Neural progenitor cell (in vitro differentiated cells): ENCODE measurements at regions not wholly inside any gene's neighbourhood (a gene's known extent, or its start where the extent isn't known, plus 50 kb on each side); places are given as distances from the start of the nearest gene placed in this dataset.

Source experiments
- DNase-seq: peaks from one replicate; pipeline ENCODE4 v3.0.0-alpha.2; 2016; ENCODE audit warnings: low spot score
- H2AFZ ChIP-seq: fragments of 200-600 bp; sonication (generic); replicated peaks from 2 replicates; pipeline ENCODE4 v1.6.1; 2016; ENCODE audit warnings: antibody characterized with exemption
- H3F3A ChIP-seq: fragments of 200-600 bp; sonication (generic); 2 replicates; pipeline ENCODE4 v1.6.1; 2016; ENCODE audit warnings: antibody characterized with exemption, low read depth
- H3K27ac ChIP-seq: fragments of 200-600 bp; sonication (generic); 2 replicates; pipeline ENCODE4 v1.5.1; 2016; ENCODE audit warnings: mild to moderate bottlenecking
- H3K27me3 ChIP-seq: fragments of 200-600 bp; sonication (generic); 2 replicates; pipeline ENCODE4 v1.6.1; 2016; ENCODE audit warnings: mild to moderate bottlenecking, moderate library complexity
- H3K36me3 ChIP-seq: fragments of 200-600 bp; sonication (generic); 2 replicates; pipeline ENCODE4 v1.5.1; 2016
- H3K4me1 ChIP-seq: fragments of 200-600 bp; sonication (generic); 2 replicates; pipeline ENCODE4 v1.6.1; 2016; ENCODE audit warnings: mixed run types
- H3K4me2 ChIP-seq: fragments of 200-600 bp; sonication (generic); 2 replicates; pipeline ENCODE4 v1.6.1; 2016
- H3K4me3 ChIP-seq: fragments of 200-600 bp; sonication (generic); 2 replicates; pipeline ENCODE4 v1.5.1; 2016
- H3K79me2 ChIP-seq: fragments of 200-600 bp; sonication (generic); 2 replicates; pipeline ENCODE4 v1.6.1; 2016; ENCODE audit warnings: low read depth
- H3K9ac ChIP-seq: fragments of 200-600 bp; sonication (generic); 2 replicates; pipeline ENCODE4 v1.6.1; 2016
- H3K9me3 ChIP-seq: fragments of 200-600 bp; sonication (generic); 2 replicates; pipeline ENCODE4 v1.5.1; 2016; ENCODE audit warnings: low read depth
- H4K20me1 ChIP-seq: fragments of 200-600 bp; sonication (generic); 2 replicates; pipeline ENCODE4 v1.6.1; 2016; ENCODE audit warnings: low read depth
- H3K27ac Mint-ChIP-seq: 3 replicates; pipeline ENCODE4 v1.8.0; 2021; ENCODE audit warnings: mixed read lengths
- H3K27me3 Mint-ChIP-seq: 2 replicates; pipeline ENCODE4 v1.8.0; 2022; ENCODE audit warnings: low read depth, mild to moderate bottlenecking, inconsistent platforms, moderate library complexity, mixed read lengths; ENCODE audit not compliant: insufficient read depth
- H3K36me3 Mint-ChIP-seq: 3 replicates; pipeline ENCODE4 v1.8.0; 2021; ENCODE audit warnings: mixed read lengths
- H3K4me1 Mint-ChIP-seq: 3 replicates; pipeline ENCODE4 v1.8.0; 2021; ENCODE audit warnings: mixed read lengths
- H3K4me3 Mint-ChIP-seq: 3 replicates; pipeline ENCODE4 v1.8.0; 2021; ENCODE audit warnings: mild to moderate bottlenecking, moderate library complexity, mixed read lengths
- H3K9me3 Mint-ChIP-seq: 3 replicates; pipeline ENCODE4 v1.8.0; 2020; ENCODE audit warnings: mixed read lengths
- CTCF ChIP-seq: fragments of 200-600 bp; sonication (generic); IDR thresholded peaks from 2 replicates; pipeline ENCODE4 v1.5.1; 2017; ENCODE audit warnings: antibody characterized with exemption, mild to moderate bottlenecking
- EZH2 ChIP-seq: fragments of 200-600 bp; sonication (generic); IDR thresholded peaks from 2 replicates; pipeline ENCODE4 v1.6.1; 2017; ENCODE audit warnings: antibody characterized with exemption, mild to moderate bottlenecking, moderate library complexity
- EZH2phosphoT487 ChIP-seq: fragments of 200-600 bp; sonication (generic); IDR thresholded peaks from 2 replicates; pipeline ENCODE4 v1.6.1; 2017; ENCODE audit warnings: antibody characterized with exemption

- DNase-seq: no peak
- Histone ChIP-seq H3F3A (no peaks in the 10 kb centered on the region), H3K36me3 (no peaks in the 10 kb centered on the region), H3K27ac (no peak overlapping the region), H3K4me1 (peaks cover 10% of the 10 kb centered on the region), H3K4me3 (no peak overlapping the region), H3K79me2 (no peaks in the 10 kb centered on the region), H4K20me1 (no peaks in the 10 kb centered on the region), H2AFZ (no peak overlapping the region), H3K9ac (no peak overlapping the region), H3K9me3 (no peaks in the 10 kb centered on the region), H3K27me3 (no peaks in the 10 kb centered on the region), H3K4me2 (no peak overlapping the region)
- H3K4me1 Mint-ChIP-seq: peaks cover 2% of the 10 kb centered on the region
- no peak overlapping the region for H3K4me3 Mint-ChIP-seq
- H3K36me3 Mint-ChIP-seq: no peaks in the 10 kb centered on the region
- no peaks in the 10 kb centered on the region for H3K9me3 Mint-ChIP-seq
- H3K27me3 Mint-ChIP-seq: peaks cover 7% of the 10 kb centered on the region
- TF ChIP-seq EZH2phosphoT487 (no peak), EZH2 (no peak), CTCF (no peak)
- H3K27ac Mint-ChIP-seq: no peak overlapping the region
Measured at GRCh38 chr7:68529221-68529620, 1069.1 kb upstream of the AUTS2 start.

- Histone ChIP-seq H3F3A (no peaks in the 10 kb centered on the region), H3K27me3 (no peaks in the 10 kb centered on the region), H3K27ac (no peak overlapping the region), H3K4me1 (no peaks in the 10 kb centered on the region), H2AFZ (no peak overlapping the region), H3K79me2 (no peaks in the 10 kb centered on the region), H3K4me3 (no peak overlapping the region), H4K20me1 (no peaks in the 10 kb centered on the region), H3K9ac (no peak overlapping the region), H3K9me3 (no peaks in the 10 kb centered on the region), H3K4me2 (no peak overlapping the region), H3K36me3 (no peaks in the 10 kb centered on the region)
- H3K36me3 Mint-ChIP-seq: no peaks in the 10 kb centered on the region
- TF ChIP-seq EZH2: no peak
- no peak for TF ChIP-seq EZH2phosphoT487
- TF ChIP-seq CTCF: no peak
- H3K4me1 Mint-ChIP-seq: no peaks in the 10 kb centered on the region
- H3K9me3 Mint-ChIP-seq: no peaks in the 10 kb centered on the region
- no peak overlapping the region for H3K27ac Mint-ChIP-seq
- peaks cover 2% of the 10 kb centered on the region for H3K27me3 Mint-ChIP-seq
- no peak overlapping the region for H3K4me3 Mint-ChIP-seq
- DNase-seq: no peak
Measured at GRCh38 chr7:68535266-68535665, 1063.0 kb upstream of the AUTS2 start.

- peaks cover 5% of the 10 kb centered on the region for H3K27me3 Mint-ChIP-seq
- Histone ChIP-seq H3K4me2 (no peak overlapping the region), H3K36me3 (no peaks in the 10 kb centered on the region), H3K4me3 (no peak overlapping the region), H3K27me3 (no peaks in the 10 kb centered on the region), H3K9me3 (no peaks in the 10 kb centered on the region), H3K9ac (no peak overlapping the region), H3F3A (no peaks in the 10 kb centered on the region), H3K4me1 (no peaks in the 10 kb centered on the region), H3K79me2 (no peaks in the 10 kb centered on the region), H4K20me1 (no peaks in the 10 kb centered on the region), H2AFZ (no peak overlapping the region), H3K27ac (no peak overlapping the region)
- H3K4me3 Mint-ChIP-seq: no peak overlapping the region
- no peaks in the 10 kb centered on the region for H3K36me3 Mint-ChIP-seq
- TF ChIP-seq EZH2 (no peak), CTCF (no peak), EZH2phosphoT487 (no peak)
- H3K27ac Mint-ChIP-seq: no peak overlapping the region
- no peaks in the 10 kb centered on the region for H3K4me1 Mint-ChIP-seq
- no peaks in the 10 kb centered on the region for H3K9me3 Mint-ChIP-seq
- no peak for DNase-seq
Measured at GRCh38 chr7:68537051-68537773, 1061.1 kb upstream of the AUTS2 start.
